ENCODE measurements at regions not wholly inside any gene's neighbourhood (a gene's known extent, or its start where the extent isn't known, plus 50 kb on each side); places are given as distances from the start of the nearest gene placed in this dataset.

GRCh38 chr4:1491328-1492141 is 85.3 kb upstream of the NKX1-1 start:
- DNase-seq (ENCODE audit: low read depth in 6 of 9, low spot score in 9 of 9): no peak
- no peaks in the 10 kb centered on the region for H3K36me3 ChIP-seq (ENCODE audit: control insufficient read depth in 2 of 2, insufficient read depth in 2 of 2, low read length in 1 of 2)
- 91% methylated on average over 21 of the region's 21 CpGs for WGBS
- peaks cover 1 to 6% of the 10 kb centered on the region in 2 donors for H3K9me3 ChIP-seq (ENCODE audit: control insufficient read depth in 2 of 2, insufficient read depth in 1 of 2, low read length in 1 of 2)
- H3K4me1 ChIP-seq (ENCODE audit: control insufficient read depth in 2 of 2, insufficient read depth in 2 of 2, low read length in 2 of 2): no peaks in the 10 kb centered on the region
- H3K27ac ChIP-seq (ENCODE audit: low read depth in 1 of 2, low read length in 1 of 2): no peak overlapping the region
- H3K27me3 ChIP-seq (ENCODE audit: control insufficient read depth in 2 of 2, insufficient read depth in 1 of 2, low read length in 1 of 2): peaks cover 0 to 8% of the 10 kb centered on the region in 2 donors
- no peak overlapping the region for H3K4me3 ChIP-seq (ENCODE audit: low read length in 2 of 2)

- WGBS: 53% methylated on average over 32 of the region's 32 CpGs
- peaks cover 0 to 8% of the 10 kb centered on the region in 2 donors for H3K27me3 ChIP-seq (ENCODE audit: control insufficient read depth in 2 of 2, insufficient read depth in 1 of 2, low read length in 1 of 2)
Measured at GRCh38 chr4:1490654-1491327, 84.5 kb upstream of the NKX1-1 start.

GRCh38 chr4:1490011-1490653 is 83.9 kb upstream of the NKX1-1 start:
- H3K4me3 ChIP-seq (ENCODE audit: low read length in 2 of 2): no peak overlapping the region
- no peak overlapping the region for H3K27ac ChIP-seq (ENCODE audit: low read depth in 1 of 2, low read length in 1 of 2)
- WGBS: 94% methylated on average over 32 of the region's 32 CpGs
- peaks cover 0 to 8% of the 10 kb centered on the region in 2 donors for H3K27me3 ChIP-seq (ENCODE audit: control insufficient read depth in 2 of 2, insufficient read depth in 1 of 2, low read length in 1 of 2)
- H3K4me1 ChIP-seq (ENCODE audit: control insufficient read depth in 2 of 2, insufficient read depth in 2 of 2, low read length in 2 of 2): no peaks in the 10 kb centered on the region
- no peak for DNase-seq (ENCODE audit: low read depth in 6 of 9, low spot score in 9 of 9)
- no peaks in the 10 kb centered on the region for H3K36me3 ChIP-seq (ENCODE audit: control insufficient read depth in 2 of 2, insufficient read depth in 2 of 2, low read length in 1 of 2)
- peaks cover 4 to 9% of the 10 kb centered on the region in 2 donors for H3K9me3 ChIP-seq (ENCODE audit: control insufficient read depth in 2 of 2, insufficient read depth in 1 of 2, low read length in 1 of 2)

More at GRCh38 chr4:1490654-1491327, 84.5 kb upstream of the NKX1-1 start:
- Histone ChIP-seq H3K4me1 (ENCODE audit: control insufficient read depth in 2 of 2, insufficient read depth in 2 of 2, low read length in 2 of 2) (no peaks in the 10 kb centered on the region), H3K9me3 (ENCODE audit: control insufficient read depth in 2 of 2, insufficient read depth in 1 of 2, low read length in 1 of 2) (peaks cover 4 to 8% of the 10 kb centered on the region in 2 donors), H3K27ac (ENCODE audit: low read depth in 1 of 2, low read length in 1 of 2) (no peak overlapping the region), H3K4me3 (ENCODE audit: low read length in 2 of 2) (no peak overlapping the region), H3K36me3 (ENCODE audit: control insufficient read depth in 2 of 2, insufficient read depth in 2 of 2, low read length in 1 of 2) (no peaks in the 10 kb centered on the region)
- no peak for DNase-seq (ENCODE audit: low read depth in 6 of 9, low spot score in 9 of 9)

GRCh38 chr4:1489639-1489995 is 83.4 kb upstream of the NKX1-1 start:
- Histone ChIP-seq H3K27ac (ENCODE audit: low read depth in 1 of 2, low read length in 1 of 2) (no peak overlapping the region), H3K36me3 (ENCODE audit: control insufficient read depth in 2 of 2, insufficient read depth in 2 of 2, low read length in 1 of 2) (no peaks in the 10 kb centered on the region), H3K4me1 (ENCODE audit: control insufficient read depth in 2 of 2, insufficient read depth in 2 of 2, low read length in 2 of 2) (no peaks in the 10 kb centered on the region), H3K9me3 (ENCODE audit: control insufficient read depth in 2 of 2, insufficient read depth in 1 of 2, low read length in 1 of 2) (peaks cover 6 to 13% of the 10 kb centered on the region in 2 donors), H3K4me3 (ENCODE audit: low read length in 2 of 2) (no peak overlapping the region), H3K27me3 (ENCODE audit: control insufficient read depth in 2 of 2, insufficient read depth in 1 of 2, low read length in 1 of 2) (peaks cover 0 to 8% of the 10 kb centered on the region in 2 donors)
- no peak for DNase-seq (ENCODE audit: low read depth in 6 of 9, low spot score in 9 of 9)
- 87% methylated on average over 9 of the region's 9 CpGs for WGBS

- H3K36me3 ChIP-seq (ENCODE audit: control insufficient read depth in 2 of 2, insufficient read depth in 2 of 2, low read length in 1 of 2): no peaks in the 10 kb centered on the region
- no peaks in the 10 kb centered on the region for H3K4me1 ChIP-seq (ENCODE audit: control insufficient read depth in 2 of 2, insufficient read depth in 2 of 2, low read length in 2 of 2)
- no peak overlapping the region for H3K27ac ChIP-seq (ENCODE audit: low read depth in 1 of 2, low read length in 1 of 2)
- peaks cover 0 to 8% of the 10 kb centered on the region in 2 donors for H3K27me3 ChIP-seq (ENCODE audit: control insufficient read depth in 2 of 2, insufficient read depth in 1 of 2, low read length in 1 of 2)
- no peak overlapping the region for H3K4me3 ChIP-seq (ENCODE audit: low read length in 2 of 2)
- 82% methylated on average over 28 of the region's 28 CpGs for WGBS
- peaks cover 6 to 13% of the 10 kb centered on the region in 2 donors for H3K9me3 ChIP-seq (ENCODE audit: control insufficient read depth in 2 of 2, insufficient read depth in 1 of 2, low read length in 1 of 2)
- DNase-seq (ENCODE audit: low read depth in 6 of 9, low spot score in 9 of 9): no peak
Measured at GRCh38 chr4:1488831-1489638, 82.8 kb upstream of the NKX1-1 start.

- Histone ChIP-seq H3K4me3 (ENCODE audit: low read length in 2 of 2) (no peak overlapping the region), H3K27ac (ENCODE audit: low read depth in 1 of 2, low read length in 1 of 2) (no peak overlapping the region), H3K27me3 (ENCODE audit: control insufficient read depth in 2 of 2, insufficient read depth in 1 of 2, low read length in 1 of 2) (peaks cover 0 to 8% of the 10 kb centered on the region in 2 donors), H3K36me3 (ENCODE audit: control insufficient read depth in 2 of 2, insufficient read depth in 2 of 2, low read length in 1 of 2) (no peaks in the 10 kb centered on the region), H3K9me3 (ENCODE audit: control insufficient read depth in 2 of 2, insufficient read depth in 1 of 2, low read length in 1 of 2) (peaks cover 6 to 13% of the 10 kb centered on the region in 2 donors), H3K4me1 (ENCODE audit: control insufficient read depth in 2 of 2, insufficient read depth in 2 of 2, low read length in 2 of 2) (no peaks in the 10 kb centered on the region)
- DNase-seq (ENCODE audit: low read depth in 6 of 9, low spot score in 9 of 9): no peak
- WGBS: 92% methylated on average over 7 of the region's 7 CpGs
Measured at GRCh38 chr4:1488357-1488756, 82.1 kb upstream of the NKX1-1 start.

- Histone ChIP-seq H3K4me3 (ENCODE audit: low read length in 2 of 2) (no peak overlapping the region), H3K36me3 (ENCODE audit: control insufficient read depth in 2 of 2, insufficient read depth in 2 of 2, low read length in 1 of 2) (no peaks in the 10 kb centered on the region), H3K4me1 (ENCODE audit: control insufficient read depth in 2 of 2, insufficient read depth in 2 of 2, low read length in 2 of 2) (no peaks in the 10 kb centered on the region), H3K27me3 (ENCODE audit: control insufficient read depth in 2 of 2, insufficient read depth in 1 of 2, low read length in 1 of 2) (peaks cover 0 to 8% of the 10 kb centered on the region in 2 donors), H3K27ac (ENCODE audit: low read depth in 1 of 2, low read length in 1 of 2) (no peak overlapping the region), H3K9me3 (ENCODE audit: control insufficient read depth in 2 of 2, insufficient read depth in 1 of 2, low read length in 1 of 2) (peaks cover 6 to 13% of the 10 kb centered on the region in 2 donors)
- WGBS: 92% methylated on average over 8 of the region's 8 CpGs
- no peak for DNase-seq (ENCODE audit: low read depth in 6 of 9, low spot score in 9 of 9)
Measured at GRCh38 chr4:1487761-1488160, 81.5 kb upstream of the NKX1-1 start.

- H3K4me1 ChIP-seq (ENCODE audit: control insufficient read depth in 2 of 2, insufficient read depth in 2 of 2, low read length in 2 of 2): no peaks in the 10 kb centered on the region
- no peak overlapping the region for H3K27ac ChIP-seq (ENCODE audit: low read depth in 1 of 2, low read length in 1 of 2)
- H3K36me3 ChIP-seq (ENCODE audit: control insufficient read depth in 2 of 2, insufficient read depth in 2 of 2, low read length in 1 of 2): no peaks in the 10 kb centered on the region
- 94% methylated on average over 9 of the region's 9 CpGs for WGBS
- no peak for DNase-seq (ENCODE audit: low read depth in 6 of 9, low spot score in 9 of 9)
- peaks cover 6 to 13% of the 10 kb centered on the region in 2 donors for H3K9me3 ChIP-seq (ENCODE audit: control insufficient read depth in 2 of 2, insufficient read depth in 1 of 2, low read length in 1 of 2)
- no peak overlapping the region for H3K4me3 ChIP-seq (ENCODE audit: low read length in 2 of 2)
- peaks cover 0 to 7% of the 10 kb centered on the region in 2 donors for H3K27me3 ChIP-seq (ENCODE audit: control insufficient read depth in 2 of 2, insufficient read depth in 1 of 2, low read length in 1 of 2)
Measured at GRCh38 chr4:1487106-1487505, 80.9 kb upstream of the NKX1-1 start.
